ENCODE measurements at regions not wholly inside any gene's neighbourhood (a gene's known extent, or its start where the extent isn't known, plus 50 kb on each side); places are given as distances from the start of the nearest gene placed in this dataset.
"Not testable (repeated sequence)": the region's sequence is repeated elsewhere in the genome, so short reads cannot be mapped to it uniquely, and the experiment has no call there.

- DNase-seq (ENCODE audit: low read depth): no peak
Measured at GRCh38 chr16:17744921-17745572, 274.3 kb upstream of the XYLT1 start.

GRCh38 chr16:17743578-17743977 lies 272.8 kb upstream of the XYLT1 start:
- DNase-seq (ENCODE audit: low read depth): no peak

GRCh38 chr16:17743158-17743557 lies 272.4 kb upstream of the XYLT1 start:
- DNase-seq (ENCODE audit: low read depth): no peak

- DNase-seq (ENCODE audit: low read depth): not testable (repeated sequence)
Measured at GRCh38 chr16:17735099-17735498, 264.3 kb upstream of the XYLT1 start.

- DNase-seq (ENCODE audit: low read depth): no peak
Measured at GRCh38 chr16:17729820-17730219, 259.1 kb upstream of the XYLT1 start.

- DNase-seq (ENCODE audit: low read depth): no peak
Measured at GRCh38 chr16:17728196-17728595, 257.4 kb upstream of the XYLT1 start.

GRCh38 chr16:17724242-17724898 lies 253.6 kb upstream of the XYLT1 start:
- DNase-seq (ENCODE audit: low read depth): no peak

GRCh38 chr16:17723531-17724134 lies 252.9 kb upstream of the XYLT1 start:
- DNase-seq (ENCODE audit: low read depth): no peak

- DNase-seq (ENCODE audit: low read depth): no peak
Measured at GRCh38 chr16:17718495-17718894, 247.7 kb upstream of the XYLT1 start.

GRCh38 chr16:17705847-17706246 lies 235.1 kb upstream of the XYLT1 start:
- no peak for DNase-seq (ENCODE audit: low read depth)

- no peak for DNase-seq (ENCODE audit: low read depth)
Measured at GRCh38 chr16:17696616-17697015, 225.9 kb upstream of the XYLT1 start.

- no peak for DNase-seq (ENCODE audit: low read depth)
Measured at GRCh38 chr16:17692484-17692883, 221.7 kb upstream of the XYLT1 start.

GRCh38 chr16:17691899-17692176 lies 221.1 kb upstream of the XYLT1 start:
- no peak for DNase-seq (ENCODE audit: low read depth)

GRCh38 chr16:17691106-17691898 lies 220.5 kb upstream of the XYLT1 start:
- DNase-seq (ENCODE audit: low read depth): no peak

- DNase-seq (ENCODE audit: low read depth): no peak
Measured at GRCh38 chr16:17685447-17685846, 214.7 kb upstream of the XYLT1 start.

GRCh38 chr16:17683281-17683680 lies 212.5 kb upstream of the XYLT1 start:
- no peak for DNase-seq (ENCODE audit: low read depth)

- no peak for DNase-seq (ENCODE audit: low read depth)
Measured at GRCh38 chr16:17676171-17676570, 205.4 kb upstream of the XYLT1 start.

- DNase-seq (ENCODE audit: low read depth): no peak
Measured at GRCh38 chr16:17668386-17668785, 197.6 kb upstream of the XYLT1 start.

- DNase-seq (ENCODE audit: low read depth): no peak
Measured at GRCh38 chr16:17666293-17666692, 195.5 kb upstream of the XYLT1 start.

- DNase-seq (ENCODE audit: low read depth): no peak
Measured at GRCh38 chr16:17658881-17659280, 188.1 kb upstream of the XYLT1 start.

GRCh38 chr16:17657045-17657444 lies 186.3 kb upstream of the XYLT1 start:
- no peak for DNase-seq (ENCODE audit: low read depth)

- DNase-seq (ENCODE audit: low read depth): no peak
Measured at GRCh38 chr16:17654571-17654970, 183.8 kb upstream of the XYLT1 start.

- DNase-seq (ENCODE audit: low read depth): no peak
Measured at GRCh38 chr16:17654142-17654541, 183.4 kb upstream of the XYLT1 start.
